Endothelial cell of umbilical vein (primary cell): ENCODE measurements at regions not wholly inside any gene's neighbourhood (a gene's known extent, or its start where the extent isn't known, plus 50 kb on each side); places are given as distances from the start of the nearest gene placed in this dataset.

Source experiments
- EZH2 ChIP-seq: IDR thresholded peaks from 2 replicates; pipeline ENCODE4 v1.6.1; 2012; ENCODE audit warnings: borderline replicate concordance, low read depth, mild to moderate bottlenecking, moderate library complexity, low read length, inconsistent platforms; ENCODE audit not compliant: severe bottlenecking
- POLR2AphosphoS5 ChIP-seq: IDR thresholded peaks from 2 replicates; pipeline ENCODE4 v1.6.1; 2012; ENCODE audit warnings: low read depth, mild to moderate bottlenecking, control low read depth, low read length, moderate library complexity; ENCODE audit not compliant: insufficient read depth

- TF ChIP-seq EZH2 = no peak
- no peak for TF ChIP-seq POLR2AphosphoS5
Measured at GRCh38 chr3:55286693-55287092, 200.4 kb downstream of the WNT5A start.
